Astrocyte (in vitro differentiated cells and primary cell): ENCODE measurements at regions not wholly inside any gene's neighbourhood (a gene's known extent, or its start where the extent isn't known, plus 50 kb on each side); places are given as distances from the start of the nearest gene placed in this dataset.
A peak's percentile ranks its signal among the peaks of the same experiment; 100 is the strongest.

Experiments used
- DNase-seq: peaks from one replicate; pipeline ENCODE4 v3.0.0-alpha.2; 2010; ENCODE audit warnings: low read depth
- FAIRE-seq: peaks from 2 replicates; lab custom pipeline; 2011; peaks lifted over from hg19 to GRCh38; lab: Jason Lieb, UNC
- H2AFZ ChIP-seq: 2 replicates; pipeline ENCODE4 v1.6.0; 2012; ENCODE audit warnings: low read depth, low read length, inconsistent platforms
- H3K27ac ChIP-seq: 2 replicates; pipeline ENCODE4 v1.5.1; 2011; ENCODE audit warnings: low read depth, low read length, inconsistent platforms
- H3K27me3 ChIP-seq: 2 replicates; pipeline ENCODE4 v1.6.0; 2011; ENCODE audit warnings: low read length, inconsistent platforms; ENCODE audit not compliant: insufficient read depth
- H3K36me3 ChIP-seq: 2 replicates; pipeline ENCODE4 v1.5.1; 2011; ENCODE audit warnings: low read length, inconsistent platforms; ENCODE audit not compliant: insufficient read depth
- H3K4me1 ChIP-seq: 2 replicates; pipeline ENCODE4 v1.5.1; 2011; ENCODE audit warnings: low read length, inconsistent platforms; ENCODE audit not compliant: insufficient read depth
- H3K4me2 ChIP-seq: 2 replicates; pipeline ENCODE4 v1.6.0; 2012; ENCODE audit warnings: low read length, inconsistent platforms
- H3K4me3 ChIP-seq: 2 replicates; pipeline ENCODE4 v1.5.1; 2011; ENCODE audit warnings: low read depth, mild to moderate bottlenecking, low read length, inconsistent platforms; ENCODE audit not compliant: insufficient read depth
- H3K79me2 ChIP-seq: 2 replicates; pipeline ENCODE4 v1.6.0; 2012; ENCODE audit warnings: mild to moderate bottlenecking, low read length, inconsistent platforms; ENCODE audit not compliant: insufficient read depth
- H3K9ac ChIP-seq: 2 replicates; pipeline ENCODE4 v1.6.0; 2012; ENCODE audit warnings: mild to moderate bottlenecking, low read length, inconsistent platforms
- H3K9me3 ChIP-seq: 2 replicates; pipeline ENCODE4 v1.5.1; 2012; ENCODE audit warnings: low read depth, mild to moderate bottlenecking, low read length, inconsistent platforms; ENCODE audit not compliant: insufficient read depth
- H4K20me1 ChIP-seq: 2 replicates; pipeline ENCODE4 v1.6.0; 2012; ENCODE audit warnings: low read length, inconsistent platforms; ENCODE audit not compliant: insufficient read depth
- H3K27ac Mint-ChIP-seq: one replicate; pipeline ENCODE4 v1.8.0; 2021; ENCODE audit warnings: mild to moderate bottlenecking, mixed read lengths; ENCODE audit not compliant: unreplicated experiment
- H3K27me3 Mint-ChIP-seq: one replicate; pipeline ENCODE4 v1.8.0; 2021; ENCODE audit warnings: low read depth, mixed read lengths; ENCODE audit not compliant: unreplicated experiment
- H3K36me3 Mint-ChIP-seq: one replicate; pipeline ENCODE4 v1.8.0; 2021; ENCODE audit warnings: low read depth, mixed read lengths; ENCODE audit not compliant: unreplicated experiment
- H3K4me1 Mint-ChIP-seq: one replicate; pipeline ENCODE4 v1.8.0; 2021; ENCODE audit warnings: low read depth, mixed read lengths; ENCODE audit not compliant: unreplicated experiment
- H3K4me3 Mint-ChIP-seq: one replicate; pipeline ENCODE4 v1.8.0; 2021; ENCODE audit warnings: mild to moderate bottlenecking, moderate library complexity, mixed read lengths; ENCODE audit not compliant: unreplicated experiment
- H3K9me3 Mint-ChIP-seq: one replicate; pipeline ENCODE4 v1.8.0; 2021; ENCODE audit warnings: mild to moderate bottlenecking, mixed read lengths; ENCODE audit not compliant: unreplicated experiment
- EZH2 ChIP-seq: IDR thresholded peaks from 2 replicates; pipeline ENCODE4 v1.6.1; 2012; ENCODE audit warnings: mild to moderate bottlenecking, low read length, inconsistent platforms; ENCODE audit not compliant: insufficient read depth
- TF ChIP-seq, protein P1 (sequence below): IDR thresholded peaks from 2 replicates; pipeline ENCODE4 v1.5.1; 2011; ENCODE audit warnings: low read depth, mild to moderate bottlenecking, inconsistent platforms, low read length, moderate library complexity; ENCODE audit not compliant: insufficient read depth

DNA sequence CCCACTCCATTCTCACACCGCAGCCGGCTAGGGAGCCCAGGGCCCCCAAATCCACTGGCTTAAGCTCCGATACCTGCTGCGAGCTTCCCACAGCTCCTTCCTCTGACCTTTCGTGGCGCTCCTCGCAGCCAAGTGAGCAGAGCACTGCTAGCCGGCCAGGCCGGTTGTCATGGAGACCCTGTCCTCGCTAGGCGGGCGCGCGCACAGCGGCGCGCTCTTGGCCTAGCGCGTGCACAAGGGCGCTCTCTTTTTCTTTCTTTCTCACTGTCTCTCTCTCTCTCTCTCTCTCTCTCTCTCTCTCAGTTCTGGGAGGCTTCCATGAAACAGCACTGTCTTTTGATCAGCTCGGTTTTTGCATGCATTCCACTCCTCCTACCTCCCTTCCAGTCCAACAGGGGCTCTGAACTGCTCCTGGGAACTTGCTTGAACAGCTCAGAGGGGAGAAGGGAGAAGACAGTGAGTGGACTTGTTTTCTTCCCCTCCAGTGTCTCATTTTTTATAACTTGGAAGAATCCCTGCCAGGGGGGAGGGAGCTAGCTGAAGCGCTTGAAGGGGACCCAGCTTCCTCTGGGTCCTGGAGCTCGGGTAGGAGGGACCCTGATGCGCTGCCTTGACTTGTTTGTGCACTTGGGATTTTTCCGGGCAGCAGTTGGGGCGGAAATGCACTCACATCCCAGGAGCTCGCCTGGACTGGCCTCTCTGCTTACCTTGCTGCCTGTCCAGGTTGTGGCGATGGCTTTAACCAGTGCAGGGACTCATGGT lies 100.3 kb upstream of the AKIP1 start:
- peak overlapping the region; percentile 86 for H3K27ac ChIP-seq
- H3K4me2 ChIP-seq, result peak overlapping the region; percentile 93
- H3K9me3 ChIP-seq, result no peaks in the 10 kb centered on the region
- no peak for FAIRE-seq
- TF ChIP-seq, protein P1, sequence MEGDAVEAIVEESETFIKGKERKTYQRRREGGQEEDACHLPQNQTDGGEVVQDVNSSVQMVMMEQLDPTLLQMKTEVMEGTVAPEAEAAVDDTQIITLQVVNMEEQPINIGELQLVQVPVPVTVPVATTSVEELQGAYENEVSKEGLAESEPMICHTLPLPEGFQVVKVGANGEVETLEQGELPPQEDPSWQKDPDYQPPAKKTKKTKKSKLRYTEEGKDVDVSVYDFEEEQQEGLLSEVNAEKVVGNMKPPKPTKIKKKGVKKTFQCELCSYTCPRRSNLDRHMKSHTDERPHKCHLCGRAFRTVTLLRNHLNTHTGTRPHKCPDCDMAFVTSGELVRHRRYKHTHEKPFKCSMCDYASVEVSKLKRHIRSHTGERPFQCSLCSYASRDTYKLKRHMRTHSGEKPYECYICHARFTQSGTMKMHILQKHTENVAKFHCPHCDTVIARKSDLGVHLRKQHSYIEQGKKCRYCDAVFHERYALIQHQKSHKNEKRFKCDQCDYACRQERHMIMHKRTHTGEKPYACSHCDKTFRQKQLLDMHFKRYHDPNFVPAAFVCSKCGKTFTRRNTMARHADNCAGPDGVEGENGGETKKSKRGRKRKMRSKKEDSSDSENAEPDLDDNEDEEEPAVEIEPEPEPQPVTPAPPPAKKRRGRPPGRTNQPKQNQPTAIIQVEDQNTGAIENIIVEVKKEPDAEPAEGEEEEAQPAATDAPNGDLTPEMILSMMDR, result no peak
- no peak for TF ChIP-seq EZH2
- H3K79me2 ChIP-seq, result peaks cover 50% of the 10 kb centered on the region
- no peaks in the 10 kb centered on the region for H3K36me3 ChIP-seq
- DNase-seq, result peak; percentile 85
- H3K9ac ChIP-seq, result peak overlapping the region; percentile 90
- peaks cover 69% of the 10 kb centered on the region for H3K4me1 ChIP-seq
- Mint-ChIP-seq H3K27me3 (no peaks in the 10 kb centered on the region), H3K4me3 (peak overlapping the region; percentile 90), H3K4me1 (peaks cover 51% of the 10 kb centered on the region), H3K9me3 (no peaks in the 10 kb centered on the region), H3K27ac (peak overlapping the region; percentile 95), H3K36me3 (peaks cover 14% of the 10 kb centered on the region)
- H2AFZ ChIP-seq, result peak overlapping the region; percentile 55
- no peaks in the 10 kb centered on the region for H3K27me3 ChIP-seq
- H3K4me3 ChIP-seq, result peak overlapping the region; percentile 73
- peaks cover 12% of the 10 kb centered on the region for H4K20me1 ChIP-seq

DNA sequence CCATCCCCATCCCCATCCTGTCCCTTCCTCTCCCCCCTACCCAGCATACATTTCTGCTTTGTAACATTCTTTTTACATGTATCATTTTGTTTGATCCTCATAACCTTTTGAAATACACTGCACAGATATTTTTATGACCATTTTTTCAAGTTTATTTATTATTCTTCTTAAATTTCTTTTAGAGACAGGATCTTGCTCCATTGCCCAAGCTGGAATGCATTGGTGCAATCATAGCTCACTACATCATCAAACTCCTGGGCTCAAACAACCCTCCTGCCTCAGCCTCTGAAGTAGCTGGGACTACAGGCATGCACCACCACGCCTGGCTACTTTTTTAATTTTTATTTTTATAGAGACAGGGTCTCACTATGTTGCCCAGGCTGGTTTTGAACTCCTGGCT lies 99.4 kb upstream of the AKIP1 start:
- H3K9me3 Mint-ChIP-seq, result no peaks in the 10 kb centered on the region

More for the DNA sequence above, 99.4 kb upstream of the AKIP1 start:
- FAIRE-seq (no peak), DNase-seq (no peak)
- H3K36me3 ChIP-seq, result no peaks in the 10 kb centered on the region
- peak overlapping the region; percentile 55 for H2AFZ ChIP-seq
- peaks cover 4% of the 10 kb centered on the region for H4K20me1 ChIP-seq
- H3K9ac ChIP-seq, result peak overlapping the region; percentile 90
- no peak for TF ChIP-seq EZH2
- TF ChIP-seq, protein P1, result no peak
- H3K36me3 Mint-ChIP-seq, result peaks cover 9% of the 10 kb centered on the region
- H3K27ac ChIP-seq, result peak overlapping the region; percentile 86
- peak overlapping the region; percentile 73 for H3K4me3 ChIP-seq
- H3K27me3 Mint-ChIP-seq, result no peaks in the 10 kb centered on the region
- peaks cover 42% of the 10 kb centered on the region for H3K79me2 ChIP-seq
- peak overlapping the region; percentile 90 for H3K4me3 Mint-ChIP-seq
- H3K4me2 ChIP-seq, result peak overlapping the region; percentile 93
- H3K4me1 ChIP-seq, result peaks cover 69% of the 10 kb centered on the region
- peaks cover 44% of the 10 kb centered on the region for H3K4me1 Mint-ChIP-seq
- no peaks in the 10 kb centered on the region for H3K9me3 ChIP-seq
- H3K27ac Mint-ChIP-seq, result peak overlapping the region; percentile 95
- H3K27me3 ChIP-seq, result no peaks in the 10 kb centered on the region
